ENCODE measurements at regions not wholly inside any gene's neighbourhood (a gene's known extent, or its start where the extent isn't known, plus 50 kb on each side); places are given as distances from the start of the nearest gene placed in this dataset.
"Not testable (repeated sequence)": the region's sequence is repeated elsewhere in the genome, so short reads cannot be mapped to it uniquely, and the experiment has no call there.

DNA sequence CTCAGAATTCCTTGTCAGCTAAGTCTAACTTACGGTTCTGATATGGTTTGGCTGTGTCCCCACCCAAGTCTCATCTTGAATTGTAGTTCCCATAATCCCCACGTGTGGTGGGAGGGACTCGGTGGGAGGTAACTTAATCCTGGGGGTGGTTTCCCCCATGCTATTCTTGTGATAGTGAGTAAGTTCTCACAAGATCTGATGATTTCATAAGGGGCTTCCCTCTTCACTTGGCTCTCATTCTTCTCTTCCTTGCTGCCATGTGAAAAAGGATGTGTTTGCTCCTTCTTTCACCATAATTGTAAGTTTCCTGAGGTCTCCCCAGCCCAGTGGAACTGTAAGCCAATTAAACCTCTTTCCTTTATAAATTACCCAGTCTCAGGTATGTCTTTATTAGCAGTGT, 163.0 kb downstream of the PMAIP1 start:
- not testable (repeated sequence) for DNase-seq (ENCODE audit: low read depth in 3 of 3)

DNA sequence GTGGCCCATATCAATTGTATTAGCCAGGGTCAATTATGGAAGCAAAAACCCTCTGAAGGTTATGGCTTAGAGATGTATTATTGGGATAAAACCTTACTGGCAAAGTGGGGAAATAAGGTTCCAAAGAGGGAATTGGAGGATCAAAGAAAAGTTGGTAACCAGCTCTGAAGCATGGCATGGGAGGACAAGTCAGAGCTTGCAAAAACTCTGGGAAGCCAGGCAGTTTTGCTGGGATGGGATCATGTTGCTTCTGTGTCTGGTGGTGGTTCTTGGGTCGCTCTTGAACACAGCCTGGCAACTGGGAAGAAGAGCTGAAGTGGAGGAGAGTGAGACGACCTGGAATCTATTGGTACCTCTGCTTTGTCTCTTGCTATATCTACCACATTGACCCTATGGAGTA, 162.6 kb downstream of the PMAIP1 start:
- DNase-seq (ENCODE audit: low read depth in 3 of 3): no peak

DNA sequence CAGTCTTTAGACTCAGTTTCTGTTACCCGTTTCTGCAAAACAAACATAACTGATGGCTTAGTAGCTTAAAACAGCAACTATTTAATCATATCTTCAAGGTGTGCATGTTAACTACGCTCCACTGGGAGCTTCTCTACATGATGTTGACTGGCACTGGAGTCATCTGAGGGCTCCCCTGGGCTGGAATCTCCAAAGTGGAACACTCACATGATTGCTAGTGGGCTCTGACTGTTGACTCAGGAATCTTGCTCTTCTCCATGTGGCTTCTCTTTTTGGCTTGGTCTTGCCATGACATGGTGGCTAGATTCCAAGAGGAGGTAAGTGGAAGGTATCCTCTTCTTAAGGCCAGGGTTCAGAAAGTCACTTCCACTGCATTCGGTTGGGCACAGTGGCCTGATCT, 160.8 kb downstream of the PMAIP1 start:
- no peak for DNase-seq (ENCODE audit: low read depth in 3 of 3)

DNA sequence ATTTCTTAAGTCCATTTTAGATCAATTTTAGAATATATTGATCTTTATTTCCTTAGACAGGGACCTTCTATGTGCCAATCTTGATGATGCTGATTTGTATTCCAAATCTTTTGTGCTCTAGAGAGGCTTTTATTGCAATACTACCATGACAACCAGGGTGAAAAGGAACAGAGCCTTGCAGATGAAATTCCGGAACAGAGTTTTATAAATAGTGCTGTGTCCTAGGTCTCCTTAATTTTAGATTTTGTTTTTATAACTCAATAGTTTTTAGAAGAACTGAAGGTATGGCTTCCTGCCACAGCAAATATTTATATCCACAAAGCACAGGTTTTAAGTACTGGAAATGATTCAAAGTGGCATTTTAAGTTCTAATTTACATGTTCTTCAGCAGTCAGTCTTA, 160.2 kb downstream of the PMAIP1 start:
- DNase-seq (ENCODE audit: low read depth in 3 of 3): no peak

DNA sequence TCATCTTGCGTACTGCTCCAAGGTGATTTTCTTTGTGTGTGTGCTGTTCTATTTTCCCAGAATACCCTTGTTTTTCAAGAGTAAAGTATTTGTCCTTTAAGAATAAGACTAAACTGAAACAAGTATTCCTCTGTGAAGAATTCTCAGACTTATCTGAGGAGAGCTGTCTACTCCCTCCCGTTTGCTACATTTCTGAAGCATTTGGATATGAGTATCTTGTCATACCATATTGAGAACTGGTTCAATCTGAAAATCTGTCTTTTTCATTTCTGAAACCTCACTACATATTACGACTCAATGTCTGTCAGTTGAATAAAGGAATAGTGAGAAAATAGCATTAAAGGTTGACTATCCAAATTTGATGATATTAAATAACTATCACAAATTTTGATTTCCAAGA, 159.4 kb downstream of the PMAIP1 start:
- DNase-seq (ENCODE audit: low read depth in 3 of 3): no peak

DNA sequence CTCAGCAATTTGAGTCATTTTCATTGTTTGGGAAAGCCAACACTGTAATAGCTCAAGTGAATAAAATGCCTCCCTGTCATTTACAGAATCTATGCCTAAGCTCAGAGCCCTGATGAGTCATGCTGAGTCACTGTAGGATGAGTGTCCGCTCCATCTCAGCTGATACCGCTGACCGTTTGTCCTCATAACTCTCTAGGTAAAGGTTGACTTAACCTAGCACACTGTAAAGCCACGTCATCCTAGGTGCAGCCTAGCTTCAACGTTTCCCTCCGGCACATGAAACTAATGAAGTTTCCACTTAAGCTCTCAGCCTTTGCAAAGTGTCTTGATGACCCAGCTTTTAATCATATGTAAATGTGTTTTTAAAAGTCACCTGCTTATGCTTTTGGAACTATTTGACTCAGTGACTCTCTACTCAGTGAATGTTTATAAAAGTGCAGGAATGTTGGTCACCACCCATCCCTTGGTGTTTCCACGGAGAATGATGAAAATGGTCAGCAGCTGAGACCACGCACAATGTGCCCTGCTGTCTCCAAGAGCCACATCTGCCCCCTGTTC, 154.0 kb downstream of the PMAIP1 start:
- DNase-seq (ENCODE audit: low read depth in 3 of 3): no peak

DNA sequence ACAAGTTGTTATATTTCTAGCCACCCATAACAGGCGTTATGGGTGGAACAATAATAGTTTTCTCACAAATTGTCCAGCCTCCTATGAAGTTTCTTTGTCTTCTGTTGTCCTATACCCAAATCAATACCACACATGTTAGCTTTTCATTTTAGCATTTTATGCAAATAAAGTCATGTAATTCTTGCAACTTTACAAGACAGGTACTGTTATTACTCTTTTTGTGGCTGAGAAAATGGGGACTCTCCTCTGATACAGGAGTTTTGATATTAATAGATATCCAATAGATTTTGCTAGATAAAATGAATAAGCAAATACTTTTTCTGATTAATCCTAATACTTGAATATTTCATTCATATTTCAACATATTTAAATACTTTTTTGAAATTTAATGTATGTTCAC, 151.0 kb downstream of the PMAIP1 start:
- DNase-seq (ENCODE audit: low read depth in 3 of 3): no peak

DNA sequence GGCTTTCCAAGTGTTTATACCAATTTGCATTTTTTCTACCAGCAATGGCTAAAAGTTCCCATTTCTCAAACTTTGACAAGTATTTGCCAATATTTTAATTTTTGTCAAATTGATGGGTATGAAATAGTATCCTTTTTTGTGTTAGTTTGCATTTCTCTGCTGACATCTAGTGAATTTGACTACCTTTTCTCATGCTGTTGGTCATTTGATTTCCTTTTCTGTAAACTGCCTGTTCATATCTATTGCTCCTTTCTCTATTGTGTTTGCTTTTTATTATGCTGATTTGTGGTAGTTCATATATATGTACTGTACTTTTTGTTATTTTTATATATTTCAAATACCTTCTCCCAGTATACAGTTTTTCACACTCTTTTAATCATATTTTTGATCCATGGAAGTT, 149.4 kb downstream of the PMAIP1 start:
- no peak for DNase-seq (ENCODE audit: low read depth in 3 of 3)

DNA sequence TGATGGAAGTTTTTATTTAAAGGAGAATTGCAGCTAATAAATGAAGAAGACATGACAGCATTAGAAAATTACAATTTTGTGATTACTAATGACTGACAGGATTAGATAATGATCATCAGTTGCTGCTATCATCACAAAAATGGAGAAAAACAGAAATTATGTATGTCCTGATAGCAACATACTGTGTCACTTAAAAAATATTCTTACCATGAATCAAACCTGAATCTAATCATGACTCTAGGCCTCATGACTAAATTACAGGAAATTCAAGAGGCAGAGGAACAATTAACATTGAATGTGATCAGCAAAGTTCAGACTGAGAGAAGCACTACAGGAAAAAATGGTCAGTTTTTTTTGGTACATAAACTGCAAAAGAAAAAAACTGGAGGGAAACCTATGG, 147.8 kb downstream of the PMAIP1 start:
- DNase-seq (ENCODE audit: low read depth in 3 of 3): no peak

DNA sequence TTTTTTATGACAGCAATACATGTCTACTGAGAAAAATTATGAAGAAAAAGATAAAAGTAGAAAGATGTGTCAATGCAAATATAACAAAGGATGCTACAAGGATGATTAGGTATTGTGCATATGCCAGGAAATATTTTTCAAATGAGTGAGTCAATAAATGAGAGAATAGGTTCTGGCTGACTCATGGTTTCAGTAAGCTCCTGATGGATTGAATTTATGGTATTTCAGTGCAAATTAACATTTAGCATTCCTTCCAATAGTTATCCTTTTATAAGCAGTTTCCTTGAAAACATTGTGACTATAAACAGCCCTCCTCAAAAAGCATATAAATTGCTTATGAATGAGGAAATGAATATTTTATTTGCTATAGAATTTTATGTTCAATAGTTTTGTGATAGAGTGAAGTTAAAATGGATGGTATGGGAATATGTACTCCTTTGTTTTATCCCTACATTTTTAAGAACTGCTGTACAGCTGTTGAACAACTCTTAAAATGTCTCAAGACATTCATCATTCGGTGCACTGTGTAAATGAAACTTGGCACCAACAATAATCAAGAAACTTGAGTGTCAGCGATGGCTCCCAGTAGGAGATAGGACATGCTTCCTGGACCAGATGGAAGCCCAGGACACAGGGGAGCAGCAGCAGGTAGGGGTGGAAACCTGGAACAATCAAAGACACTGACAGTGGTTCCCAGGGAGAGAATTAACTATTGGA, 144.7 kb downstream of the PMAIP1 start:
- DNase-seq (ENCODE audit: low read depth in 3 of 3): no peak

DNA sequence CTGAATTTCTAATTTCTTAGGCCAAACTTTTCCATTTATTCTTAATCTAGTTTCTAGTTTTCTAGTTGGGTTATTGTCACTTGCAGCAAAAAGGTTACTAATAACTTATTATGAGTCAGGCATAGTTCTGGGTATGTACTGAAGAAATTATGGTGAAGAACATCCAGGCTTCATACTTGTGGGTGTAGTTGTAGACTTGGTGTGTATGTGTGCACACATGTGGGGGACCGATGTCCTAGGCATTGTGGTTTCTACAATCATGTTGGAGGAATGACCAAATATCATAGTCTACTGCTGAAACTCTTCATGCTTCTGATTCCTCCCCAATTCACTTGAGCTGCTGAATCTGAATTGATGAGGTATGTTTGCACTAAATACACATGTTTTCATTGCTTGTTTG, 141.2 kb downstream of the PMAIP1 start:
- DNase-seq (ENCODE audit: low read depth in 3 of 3): no peak

DNA sequence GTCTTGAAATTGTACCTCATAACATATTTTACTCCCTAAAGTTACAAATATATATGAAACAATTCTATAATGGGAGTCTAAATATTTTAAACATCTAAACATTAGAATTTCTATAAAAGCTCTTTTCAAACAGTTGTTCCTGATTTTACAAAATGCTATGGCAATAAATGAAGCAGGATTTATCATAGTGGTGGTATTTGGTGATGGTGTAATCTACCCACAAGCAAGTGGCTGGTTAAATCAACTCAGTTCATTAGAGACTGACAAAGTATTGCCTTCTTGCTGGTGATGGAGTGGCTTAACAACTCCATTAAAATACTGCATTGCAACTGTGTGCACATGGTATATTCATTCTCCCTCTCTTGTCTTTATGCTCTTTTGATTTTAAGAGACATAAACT, 138.9 kb downstream of the PMAIP1 start:
- DNase-seq (ENCODE audit: low read depth in 3 of 3): no peak

DNA sequence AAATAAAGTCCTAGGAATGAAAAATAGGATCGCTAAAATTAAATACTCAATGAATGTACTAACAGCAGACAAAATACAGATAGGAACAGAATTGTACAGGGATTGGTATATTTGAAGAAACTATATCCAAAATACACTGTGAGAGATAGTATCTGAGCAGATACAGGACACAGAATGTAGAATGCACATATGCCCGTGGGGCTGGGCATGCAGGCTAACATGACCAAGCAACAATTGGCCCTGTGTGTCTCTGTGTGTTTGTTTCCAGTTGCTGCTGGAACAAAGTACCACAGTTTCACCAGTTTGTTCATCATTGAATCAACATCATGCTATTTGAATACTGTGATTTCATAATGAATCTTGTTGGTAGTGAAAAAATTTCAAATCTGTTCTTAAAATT, 127.6 kb downstream of the PMAIP1 start:
- no peak for DNase-seq (ENCODE audit: low read depth in 3 of 3)

DNA sequence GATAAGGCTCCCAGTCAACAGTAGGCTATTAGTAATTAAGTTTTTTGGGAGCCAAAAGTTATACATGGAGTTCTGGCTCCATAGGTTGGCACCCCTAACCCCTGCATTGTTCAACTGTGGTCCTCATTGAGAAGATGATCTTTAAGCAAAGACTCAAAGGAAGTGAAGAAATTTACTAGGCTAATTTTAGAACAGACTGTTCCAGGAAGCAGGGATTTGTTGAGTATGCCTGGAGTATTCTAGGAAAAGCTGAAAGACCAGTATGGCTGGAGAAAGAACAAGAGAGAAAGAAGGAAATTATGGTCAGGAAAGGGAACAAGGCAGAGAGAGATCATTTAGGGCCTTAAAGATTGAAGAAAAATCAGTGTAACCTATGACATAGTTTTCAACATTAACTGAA, 125.1 kb downstream of the PMAIP1 start:
- no peak for DNase-seq (ENCODE audit: low read depth in 3 of 3)

DNA sequence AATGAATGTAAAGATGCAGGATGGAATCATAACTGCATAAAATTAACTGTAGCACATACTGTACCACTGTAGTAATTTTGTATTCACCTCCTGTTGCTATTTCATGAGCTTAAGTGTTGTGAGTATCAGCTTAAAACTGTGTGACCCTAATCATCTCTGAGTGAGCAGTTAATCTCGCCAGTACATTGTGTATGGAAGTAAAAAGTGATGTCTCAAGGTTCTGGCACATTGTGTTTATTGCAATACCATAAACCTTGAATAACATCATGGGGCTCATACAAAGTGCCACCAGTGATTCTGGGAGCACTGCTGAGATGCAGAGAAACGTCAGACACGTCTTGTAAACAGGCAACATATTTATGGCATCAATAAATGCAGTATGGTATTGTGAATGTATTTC, 124.5 kb downstream of the PMAIP1 start:
- no peak for DNase-seq (ENCODE audit: low read depth in 3 of 3)

DNA sequence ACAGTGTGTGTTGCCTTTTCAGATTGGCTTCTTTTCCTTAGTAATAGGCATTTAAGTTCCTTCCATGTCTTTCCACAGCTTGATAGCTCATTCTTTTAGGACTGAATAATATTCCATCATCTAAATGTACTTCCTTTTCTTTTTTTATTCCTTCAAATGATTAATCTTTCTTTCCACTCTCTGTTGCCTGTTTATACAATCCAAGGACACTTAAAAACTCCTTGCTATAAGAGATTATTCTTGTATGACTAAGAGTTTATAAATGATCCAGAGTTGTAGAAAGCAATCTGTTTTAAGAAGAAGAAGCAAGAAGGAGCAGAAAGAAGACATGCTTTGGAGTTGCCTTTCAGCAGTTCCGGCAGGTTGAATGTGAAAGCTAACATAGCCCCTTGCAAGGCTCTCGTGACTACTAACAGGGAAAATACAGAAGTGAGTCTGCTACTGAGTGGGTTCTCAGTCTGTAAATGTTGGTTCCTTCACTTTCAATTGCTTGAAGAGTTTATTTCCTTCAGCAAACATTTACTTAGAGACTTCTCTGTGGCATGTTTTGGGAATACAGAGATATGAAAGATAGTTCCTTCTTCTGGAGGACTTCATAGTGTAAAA, 123.0 kb downstream of the PMAIP1 start:
- DNase-seq (ENCODE audit: low read depth in 3 of 3): no peak

DNA sequence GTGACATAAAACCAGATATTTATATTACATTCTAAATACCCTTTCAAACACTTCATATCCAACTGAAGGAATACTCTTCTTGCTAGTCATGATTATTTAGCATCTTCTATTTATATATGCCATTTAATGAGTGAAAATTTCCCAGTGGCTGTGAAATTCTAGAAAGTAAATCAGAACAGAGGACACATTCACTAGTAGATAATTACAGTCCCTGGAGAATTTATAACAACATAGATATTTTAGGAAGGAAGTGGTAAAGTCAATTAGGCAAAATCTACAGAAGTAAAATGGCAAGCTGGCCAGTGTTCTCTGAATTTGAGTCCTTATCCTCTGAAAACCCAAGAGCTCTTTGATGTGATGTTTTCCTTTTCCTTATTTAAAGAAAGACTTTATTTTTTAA, 121.8 kb downstream of the PMAIP1 start:
- DNase-seq (ENCODE audit: low read depth in 3 of 3): no peak

DNA sequence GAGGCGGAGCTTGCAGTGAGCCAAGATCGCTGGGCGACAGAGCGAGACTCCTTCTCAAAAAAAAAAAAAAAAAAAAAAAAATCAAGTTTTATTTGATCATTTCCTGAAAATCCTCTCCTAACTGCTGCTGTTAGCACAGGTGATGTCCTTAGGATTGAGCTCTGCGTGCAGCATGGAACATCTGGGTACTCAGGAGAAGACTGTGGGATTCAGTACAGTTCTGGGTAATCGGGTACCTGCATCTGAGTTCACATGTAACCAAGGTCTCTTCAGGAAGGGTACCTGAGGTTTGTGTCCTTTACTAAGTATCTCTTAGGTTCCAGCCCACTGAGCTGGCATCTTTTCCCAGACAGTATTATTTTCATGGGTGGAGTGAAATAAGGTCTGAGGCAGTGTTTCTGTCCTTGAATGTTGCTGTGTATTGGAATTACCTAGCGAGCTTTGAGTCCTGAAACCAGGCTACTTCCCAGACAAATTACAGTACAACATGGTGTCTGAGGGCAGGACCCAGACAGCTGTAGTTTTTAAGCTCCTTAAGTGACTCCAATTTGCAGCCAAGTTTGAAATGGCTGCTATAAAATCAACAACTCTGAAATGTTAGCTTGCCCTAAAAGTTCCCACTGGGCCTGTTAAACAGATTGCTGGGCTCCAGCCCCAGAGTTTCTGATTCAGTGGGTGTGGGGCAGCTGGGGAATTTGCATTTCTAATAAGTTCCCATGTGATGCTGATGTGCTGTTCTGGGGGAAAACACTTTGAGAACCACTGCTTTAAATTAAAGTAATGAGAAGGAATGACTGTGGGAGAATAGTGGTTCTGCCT, 120.5 kb downstream of the PMAIP1 start:
- DNase-seq (ENCODE audit: low read depth in 3 of 3): no peak

DNA sequence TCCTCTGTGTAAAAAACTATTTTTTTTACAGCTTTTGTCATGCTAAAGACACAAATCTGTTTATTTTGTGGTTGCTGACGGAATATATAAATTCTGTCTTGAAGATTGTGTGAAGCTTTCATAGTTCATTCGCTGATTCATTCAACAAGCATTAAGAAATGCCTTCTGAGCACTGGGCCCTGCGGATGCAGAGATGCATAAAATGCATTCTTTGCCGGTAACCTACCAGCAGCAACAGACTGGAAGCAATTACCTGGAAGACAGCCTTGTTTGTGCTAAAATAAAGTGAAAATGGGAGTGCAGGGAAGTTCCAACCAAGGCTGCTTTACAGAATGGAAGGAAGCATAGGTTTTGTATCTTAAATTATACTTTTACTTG, 119.7 kb downstream of the PMAIP1 start:
- no peak for DNase-seq (ENCODE audit: low read depth in 3 of 3)

DNA sequence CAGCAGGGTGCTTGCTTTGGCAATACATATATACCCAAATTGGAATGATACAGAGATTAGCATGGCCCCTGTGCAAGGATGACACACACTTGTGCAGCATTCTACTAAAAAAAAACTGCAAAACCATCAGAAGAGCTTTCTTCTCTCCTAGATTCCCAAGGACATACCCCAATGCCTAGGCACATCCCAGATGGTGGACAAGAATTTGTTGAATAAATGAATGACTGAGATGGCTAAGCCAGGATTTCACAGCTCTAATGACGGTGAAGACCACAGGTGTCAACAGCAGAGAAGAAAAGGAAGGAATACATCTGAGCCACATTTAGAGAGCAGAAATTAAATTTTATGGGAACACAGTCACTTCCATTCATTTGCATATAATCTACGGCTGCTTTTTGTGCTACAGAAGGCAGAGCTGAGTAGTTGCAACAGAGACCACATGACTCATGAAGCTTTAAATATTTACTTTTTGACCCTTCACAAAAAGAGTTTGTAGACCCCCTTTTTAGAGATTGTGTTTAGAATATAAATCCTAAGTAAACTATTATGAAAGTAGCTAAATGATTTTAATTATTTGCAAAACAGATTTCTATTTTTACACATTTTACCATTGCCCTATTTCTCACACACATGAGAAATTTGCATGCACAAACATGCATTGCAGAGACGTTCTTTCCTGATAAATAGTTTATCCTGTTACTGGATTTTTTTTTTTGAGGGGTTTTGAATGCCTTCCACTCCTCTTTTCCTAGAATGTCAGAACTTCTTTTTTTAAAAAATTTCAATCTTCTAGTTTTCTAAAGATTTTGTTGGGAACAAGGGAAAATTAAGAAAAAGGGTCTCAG, 119.0 kb downstream of the PMAIP1 start:
- no peak for DNase-seq (ENCODE audit: low read depth in 3 of 3)

DNA sequence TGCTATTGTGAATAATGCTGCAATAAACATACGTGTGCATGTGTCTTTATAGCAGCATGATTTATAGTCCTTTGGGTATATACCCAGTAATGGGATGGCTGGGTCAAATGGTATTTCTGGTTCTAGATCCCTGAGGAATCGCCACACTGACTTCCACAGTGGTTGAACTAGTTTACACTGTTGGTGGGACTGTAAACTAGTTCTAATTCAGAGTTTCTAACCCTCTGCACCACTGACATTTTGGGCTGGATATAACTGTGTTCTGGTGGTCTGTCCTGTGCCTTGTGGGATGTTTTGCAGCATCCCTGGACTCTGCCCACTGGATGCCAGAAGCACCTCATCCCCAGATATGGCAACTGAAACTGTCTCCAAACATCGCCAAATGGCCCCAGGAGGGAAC, 118.3 kb downstream of the PMAIP1 start:
- DNase-seq (ENCODE audit: low read depth in 3 of 3): not testable (repeated sequence)

DNA sequence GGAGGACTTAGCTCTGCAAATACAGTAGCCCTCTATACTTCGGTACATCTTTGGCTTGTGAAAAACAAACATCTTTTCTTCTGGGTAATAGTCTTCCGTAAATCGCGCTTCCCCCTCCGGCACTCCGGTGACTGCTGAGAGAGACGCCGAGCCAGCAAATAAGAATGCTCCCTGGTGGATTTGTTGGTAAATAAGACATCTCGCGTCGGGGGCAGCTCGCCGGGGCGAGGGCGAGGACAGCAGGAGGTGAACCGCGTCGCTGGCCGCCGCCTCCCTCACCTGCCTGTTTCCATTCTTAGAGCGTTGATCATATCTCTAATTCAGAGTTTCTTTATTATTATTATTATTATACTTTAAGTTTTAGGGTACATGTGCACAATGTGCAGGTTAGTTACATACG, 117.6 kb downstream of the PMAIP1 start:
- DNase-seq (ENCODE audit: low read depth in 3 of 3): no peak
